Neural cell (in vitro differentiated cells): ENCODE measurements at regions not wholly inside any gene's neighbourhood (a gene's known extent, or its start where the extent isn't known, plus 50 kb on each side); places are given as distances from the start of the nearest gene placed in this dataset.

ENCODE experiments used
- EZH2 ChIP-seq: fragments of 200-600, 300-800 bp; shearing (Covaris generic), sonication (generic); IDR thresholded peaks from 2 replicates; pipeline ENCODE4 v1.6.1; 2014; ENCODE audit warnings: antibody characterized with exemption, low read length, borderline replicate concordance, mild to moderate bottlenecking; ENCODE audit not compliant: insufficient read depth, poor library complexity, severe bottlenecking
- POLR2AphosphoS5 ChIP-seq: IDR thresholded peaks from 2 replicates; pipeline ENCODE4 v1.6.1; 2012
- SMC3 ChIP-seq: fragments of 450-650 bp; conservative IDR thresholded peaks from 2 replicates; pipeline ENCODE4 v1.6.1; 2014; ENCODE audit warnings: antibody characterized with exemption, mild to moderate bottlenecking, moderate library complexity; ENCODE audit not compliant: poor library complexity
- TAF1 ChIP-seq: IDR thresholded peaks from 2 replicates; pipeline ENCODE4 v1.6.1; 2012; ENCODE audit warnings: low read depth
- TF ChIP-seq, protein P1 (sequence below): fragments of 450-650 bp; IDR thresholded peaks from 2 replicates; pipeline ENCODE4 v1.5.1; 2014; ENCODE audit warnings: antibody characterized with exemption, mild to moderate bottlenecking, moderate library complexity; ENCODE audit not compliant: poor library complexity, severe bottlenecking
- TF ChIP-seq, protein P2 (sequence below): IDR thresholded peaks from 2 replicates; pipeline ENCODE4 v1.6.1; 2012; ENCODE audit warnings: borderline replicate concordance

GRCh38 chr13:29710511-29710910 is 115.0 kb upstream of the SLC7A1 start:
- TF ChIP-seq SMC3 (no peak), POLR2AphosphoS5 (no peak), EZH2 (no peak), TAF1 (no peak)
- TF ChIP-seq, protein P1, sequence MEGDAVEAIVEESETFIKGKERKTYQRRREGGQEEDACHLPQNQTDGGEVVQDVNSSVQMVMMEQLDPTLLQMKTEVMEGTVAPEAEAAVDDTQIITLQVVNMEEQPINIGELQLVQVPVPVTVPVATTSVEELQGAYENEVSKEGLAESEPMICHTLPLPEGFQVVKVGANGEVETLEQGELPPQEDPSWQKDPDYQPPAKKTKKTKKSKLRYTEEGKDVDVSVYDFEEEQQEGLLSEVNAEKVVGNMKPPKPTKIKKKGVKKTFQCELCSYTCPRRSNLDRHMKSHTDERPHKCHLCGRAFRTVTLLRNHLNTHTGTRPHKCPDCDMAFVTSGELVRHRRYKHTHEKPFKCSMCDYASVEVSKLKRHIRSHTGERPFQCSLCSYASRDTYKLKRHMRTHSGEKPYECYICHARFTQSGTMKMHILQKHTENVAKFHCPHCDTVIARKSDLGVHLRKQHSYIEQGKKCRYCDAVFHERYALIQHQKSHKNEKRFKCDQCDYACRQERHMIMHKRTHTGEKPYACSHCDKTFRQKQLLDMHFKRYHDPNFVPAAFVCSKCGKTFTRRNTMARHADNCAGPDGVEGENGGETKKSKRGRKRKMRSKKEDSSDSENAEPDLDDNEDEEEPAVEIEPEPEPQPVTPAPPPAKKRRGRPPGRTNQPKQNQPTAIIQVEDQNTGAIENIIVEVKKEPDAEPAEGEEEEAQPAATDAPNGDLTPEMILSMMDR, result no peak
- TF ChIP-seq, protein P2, sequence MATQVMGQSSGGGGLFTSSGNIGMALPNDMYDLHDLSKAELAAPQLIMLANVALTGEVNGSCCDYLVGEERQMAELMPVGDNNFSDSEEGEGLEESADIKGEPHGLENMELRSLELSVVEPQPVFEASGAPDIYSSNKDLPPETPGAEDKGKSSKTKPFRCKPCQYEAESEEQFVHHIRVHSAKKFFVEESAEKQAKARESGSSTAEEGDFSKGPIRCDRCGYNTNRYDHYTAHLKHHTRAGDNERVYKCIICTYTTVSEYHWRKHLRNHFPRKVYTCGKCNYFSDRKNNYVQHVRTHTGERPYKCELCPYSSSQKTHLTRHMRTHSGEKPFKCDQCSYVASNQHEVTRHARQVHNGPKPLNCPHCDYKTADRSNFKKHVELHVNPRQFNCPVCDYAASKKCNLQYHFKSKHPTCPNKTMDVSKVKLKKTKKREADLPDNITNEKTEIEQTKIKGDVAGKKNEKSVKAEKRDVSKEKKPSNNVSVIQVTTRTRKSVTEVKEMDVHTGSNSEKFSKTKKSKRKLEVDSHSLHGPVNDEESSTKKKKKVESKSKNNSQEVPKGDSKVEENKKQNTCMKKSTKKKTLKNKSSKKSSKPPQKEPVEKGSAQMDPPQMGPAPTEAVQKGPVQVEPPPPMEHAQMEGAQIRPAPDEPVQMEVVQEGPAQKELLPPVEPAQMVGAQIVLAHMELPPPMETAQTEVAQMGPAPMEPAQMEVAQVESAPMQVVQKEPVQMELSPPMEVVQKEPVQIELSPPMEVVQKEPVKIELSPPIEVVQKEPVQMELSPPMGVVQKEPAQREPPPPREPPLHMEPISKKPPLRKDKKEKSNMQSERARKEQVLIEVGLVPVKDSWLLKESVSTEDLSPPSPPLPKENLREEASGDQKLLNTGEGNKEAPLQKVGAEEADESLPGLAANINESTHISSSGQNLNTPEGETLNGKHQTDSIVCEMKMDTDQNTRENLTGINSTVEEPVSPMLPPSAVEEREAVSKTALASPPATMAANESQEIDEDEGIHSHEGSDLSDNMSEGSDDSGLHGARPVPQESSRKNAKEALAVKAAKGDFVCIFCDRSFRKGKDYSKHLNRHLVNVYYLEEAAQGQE, result no peak
